Fibroblast of the aortic adventitia (primary cell): ENCODE measurements at regions not wholly inside any gene's neighbourhood (a gene's known extent, or its start where the extent isn't known, plus 50 kb on each side); places are given as distances from the start of the nearest gene placed in this dataset.

Source experiments
- DNase-seq: peaks from one replicate; pipeline ENCODE4 v3.0.0-alpha.2; 2010; ENCODE audit warnings: low read depth
- H3K4me3 ChIP-seq: 2 replicates; pipeline ENCODE4 v1.5.1; 2011; ENCODE audit warnings: low read depth, mild to moderate bottlenecking, control low read depth, low read length, moderate library complexity
- CTCF ChIP-seq: IDR thresholded peaks from 2 replicates; pipeline ENCODE4 v1.5.1; 2011; ENCODE audit warnings: mild to moderate bottlenecking, low read length, control low read depth, inconsistent platforms; ENCODE audit not compliant: insufficient read depth

- DNase-seq, result no peak
- TF ChIP-seq CTCF, result no peak
- H3K4me3 ChIP-seq, result no peak overlapping the region
Observed at GRCh38 chr5:135205632-135206349, 171.8 kb upstream of the PITX1 start.

- DNase-seq, result no peak
- peak; percentile 49 for TF ChIP-seq CTCF
- H3K4me3 ChIP-seq, result no peak overlapping the region
Observed at GRCh38 chr5:135204151-135204600, 170.1 kb upstream of the PITX1 start.

GRCh38 chr5:135203593-135204036 is 169.6 kb upstream of the PITX1 start:
- peak; percentile 37 for DNase-seq
- peak; percentile 48 for TF ChIP-seq CTCF
- no peak overlapping the region for H3K4me3 ChIP-seq

- no peak for TF ChIP-seq CTCF
- no peak overlapping the region for H3K4me3 ChIP-seq
- DNase-seq, result no peak
Observed at GRCh38 chr5:135203019-135203418, 169.0 kb upstream of the PITX1 start.

GRCh38 chr5:135199919-135200318 is 165.9 kb upstream of the PITX1 start:
- H3K4me3 ChIP-seq, result no peak overlapping the region
- DNase-seq, result no peak
- TF ChIP-seq CTCF, result no peak

- H3K4me3 ChIP-seq, result no peak overlapping the region
- no peak for DNase-seq
- no peak for TF ChIP-seq CTCF
Observed at GRCh38 chr5:135196483-135196882, 162.5 kb upstream of the PITX1 start.

GRCh38 chr5:135195270-135195608 is 161.2 kb upstream of the PITX1 start:
- TF ChIP-seq CTCF, result no peak
- H3K4me3 ChIP-seq, result no peak overlapping the region
- peak; percentile 92 for DNase-seq
